Endothelial cell of umbilical vein (primary cell): ENCODE measurements at regions not wholly inside any gene's neighbourhood (a gene's known extent, or its start where the extent isn't known, plus 50 kb on each side); places are given as distances from the start of the nearest gene placed in this dataset.

Experiments
- BruUV-seq: library from RNA; stranded (reverse); fragments of 400-500 nt; replicated peaks from 2 replicates; lab custom pipeline; 2021; lab: Mats Ljungman, UMichigan
- CTCF ChIA-PET: fragments of 300-600, 350-600 bp; sonication (Branson Sonifier 250); formaldehyde crosslinking; loops from one replicate; lab custom pipeline; 2021; ENCODE audit warnings: antibody characterized with exemption, inconsistent platforms; lab: Charles Lee
- POLR2A ChIA-PET: fragments of 300-600, 350-600 bp; sonication (Branson Sonifier 250); formaldehyde crosslinking; loops from one replicate; lab custom pipeline; 2021; ENCODE audit warnings: antibody characterized with exemption, inconsistent platforms; lab: Charles Lee
- DNase-seq: peaks from one replicate; pipeline ENCODE4 v3.0.0-alpha.2; 2011; ENCODE audit warnings: low read depth, low spot score
- FAIRE-seq: peaks from 2 replicates; lab custom pipeline; 2011; peaks lifted over from hg19 to GRCh38; lab: Jason Lieb, UNC
- H2AFZ ChIP-seq: 2 replicates; pipeline ENCODE4 v1.6.0; 2012; ENCODE audit warnings: low read depth, low read length, control low read depth, inconsistent platforms
- H3K27ac ChIP-seq: 2 replicates; pipeline ENCODE4 v1.5.1; 2011; ENCODE audit warnings: low read depth, mild to moderate bottlenecking, control low read depth, low read length, moderate library complexity; ENCODE audit not compliant: insufficient read depth
- H3K27me3 ChIP-seq, 2 experiments: 2 replicates each; pipeline versions ENCODE4 v1.6.0 to v1.6.1; 2011; ENCODE audit warnings: low read length in 2 of 2, mixed read lengths in 1 of 2; ENCODE audit not compliant: control insufficient read depth in 2 of 2, insufficient read depth in 2 of 2
- H3K36me3 ChIP-seq, 2 experiments: 2 replicates in 1 of 2; 3 replicates in 1 of 2; pipeline ENCODE4 v1.5.1; 2011; ENCODE audit warnings: low read length in 2 of 2, mild to moderate bottlenecking in 1 of 2, moderate library complexity in 1 of 2; ENCODE audit not compliant: control insufficient read depth in 2 of 2, insufficient read depth in 2 of 2; ENCODE audit errors: extremely low read depth in 1 of 2
- H3K4me1 ChIP-seq: 3 replicates; pipeline ENCODE4 v1.5.1; 2011; ENCODE audit warnings: mild to moderate bottlenecking, low read length; ENCODE audit not compliant: control insufficient read depth, insufficient read depth; ENCODE audit errors: extremely low read depth
- H3K4me2 ChIP-seq: 2 replicates; pipeline ENCODE4 v1.6.1; 2011; ENCODE audit warnings: low read length, control low read depth, mixed read lengths; ENCODE audit not compliant: insufficient read depth
- H3K4me3 ChIP-seq, 3 experiments: fragments of 200-600 bp in 1 of 3; sonication (generic), shearing (Covaris generic) in 1 of 3; replicated peaks in 1 of 3; 2 replicates each; pipeline ENCODE4 v1.5.1; 2011 to 2016; ENCODE audit warnings: control low read depth in 3 of 3, low read length in 3 of 3, mild to moderate bottlenecking in 2 of 3, inconsistent platforms in 1 of 3, low read depth in 1 of 3, moderate library complexity in 1 of 3; ENCODE audit not compliant: insufficient read depth in 1 of 3
- H3K79me2 ChIP-seq: 2 replicates; pipeline ENCODE4 v1.6.0; 2012; ENCODE audit warnings: low read length, inconsistent platforms; ENCODE audit not compliant: control insufficient read depth, insufficient read depth
- H3K9ac ChIP-seq: replicated peaks from 2 replicates; pipeline ENCODE3; 2011; ENCODE audit warnings: low read length, control low read depth; ENCODE audit not compliant: insufficient read depth; ENCODE audit errors: extremely low read depth
- H3K9me1 ChIP-seq: replicated peaks from 3 replicates; pipeline ENCODE4 v1.6.0; 2011; ENCODE audit warnings: mild to moderate bottlenecking, low read length; ENCODE audit not compliant: control insufficient read depth, insufficient read depth; ENCODE audit errors: extremely low read depth
- H3K9me3 ChIP-seq: replicated peaks from 2 replicates; pipeline ENCODE4 v1.5.1; 2012; ENCODE audit warnings: low read length, inconsistent platforms; ENCODE audit not compliant: control insufficient read depth, insufficient read depth
- H4K20me1 ChIP-seq: replicated peaks from 2 replicates; pipeline ENCODE3; 2011; ENCODE audit warnings: mild to moderate bottlenecking, low read length; ENCODE audit not compliant: control insufficient read depth, insufficient read depth; ENCODE audit errors: extremely low read depth
- CTCF ChIP-seq, 2 donors: IDR thresholded peaks; 1 replicate in 1 of 2; 2 replicates in 1 of 2; pipeline ENCODE4 v1.5.1; 2011; ENCODE audit warnings: low read length in 2 of 2, mild to moderate bottlenecking in 2 of 2, moderate library complexity in 2 of 2, control low read depth in 1 of 2, inconsistent platforms in 1 of 2, low read depth in 1 of 2; ENCODE audit not compliant: insufficient read depth in 1 of 2; ENCODE audit errors: extremely low read depth in 1 of 2
- EZH2 ChIP-seq: IDR thresholded peaks from 2 replicates; pipeline ENCODE4 v1.6.1; 2012; ENCODE audit warnings: borderline replicate concordance, low read depth, mild to moderate bottlenecking, moderate library complexity, low read length, inconsistent platforms; ENCODE audit not compliant: severe bottlenecking
- FOS ChIP-seq: IDR thresholded peaks from 2 replicates; pipeline ENCODE4 v1.6.1; 2011; ENCODE audit warnings: mild to moderate bottlenecking, low read length, moderate library complexity, borderline replicate concordance; ENCODE audit not compliant: insufficient read depth
- GATA2 ChIP-seq: IDR thresholded peaks from 2 replicates; pipeline ENCODE4 v1.7.0; 2011; ENCODE audit warnings: low read depth, mild to moderate bottlenecking, moderate library complexity, mixed read lengths, low read length; ENCODE audit not compliant: insufficient read length, insufficient read depth
- JUN ChIP-seq: IDR thresholded peaks from 2 replicates; pipeline ENCODE4 v1.6.1; 2011; ENCODE audit warnings: borderline replicate concordance, low read depth; ENCODE audit not compliant: insufficient read length, insufficient read depth
- MAX ChIP-seq: IDR thresholded peaks from 2 replicates; pipeline ENCODE4 v1.6.1; 2011; ENCODE audit not compliant: insufficient read depth, insufficient read length
- MYC ChIP-seq: IDR thresholded peaks from one replicate; pipeline ENCODE4 v1.6.1; 2011; ENCODE audit warnings: mild to moderate bottlenecking, low read depth, low read length
- POLR2A ChIP-seq: IDR thresholded peaks from 2 replicates; pipeline ENCODE4 v1.6.1; 2012; ENCODE audit warnings: low read depth, mild to moderate bottlenecking, control low read depth, low read length
- POLR2AphosphoS5 ChIP-seq: IDR thresholded peaks from 2 replicates; pipeline ENCODE4 v1.6.1; 2012; ENCODE audit warnings: low read depth, mild to moderate bottlenecking, control low read depth, low read length, moderate library complexity; ENCODE audit not compliant: insufficient read depth
- dilution Hi-C: fragments of 300-500 bp; cut with MboI; formaldehyde crosslinking; loops from one replicate; pipeline ENCODE4 v1.15.0; 2019; ENCODE audit warnings: low sequenced_read_pairs; ENCODE audit not compliant: extremely low pct_ligation_motif_present
- intact Hi-C: fragments of 100-400 bp; cut with micrococcal nuclease; formaldehyde crosslinking; loops from one replicate; pipeline ENCODE4 v1.10.0; 2022

- peaks cover 24% of the 10 kb centered on the region for H3K4me1 ChIP-seq
- H3K79me2 ChIP-seq: no peaks in the 10 kb centered on the region
- H3K9ac ChIP-seq: no peak overlapping the region
- dilution Hi-C loops: no loop called here
- no peaks in the 10 kb centered on the region for H3K36me3 ChIP-seq
- H4K20me1 ChIP-seq: no peaks in the 10 kb centered on the region
- TF ChIP-seq JUN (no peak), POLR2A (no peak), MYC (no peak), POLR2AphosphoS5 (no peak), GATA2 (no peak), EZH2 (no peak), MAX (no peak), FOS (no peak), CTCF (IDR thresholded peaks at IDR 0.05; ENCODE audit: extremely low read depth in 1 of 2, insufficient read depth in 1 of 2, low read depth in 1 of 2, low read length in 2 of 2) (no peak)
- no TSS peak for BruUV-seq
- H3K4me2 ChIP-seq: no peak overlapping the region
- no peaks in the 10 kb centered on the region for H3K9me3 ChIP-seq
- ChIA-PET POLR2A (no interaction called here), CTCF (no interaction called here)
- H3K9me1 ChIP-seq: no peaks in the 10 kb centered on the region
- intact Hi-C loops: no loop called here
- FAIRE-seq (no peak), DNase-seq (no peak)
- no peak overlapping the region for H2AFZ ChIP-seq
- no peaks in the 10 kb centered on the region for H3K27me3 ChIP-seq
- H3K4me3 ChIP-seq: no peak overlapping the region
- H3K27ac ChIP-seq: no peak overlapping the region
Observed at GRCh38 chr6:140069576-140069975, 695.1 kb upstream of the CITED2 start.
